Lung (tissue), 11 donors: ENCODE measurements at regions not wholly inside any gene's neighbourhood (a gene's known extent, or its start where the extent isn't known, plus 50 kb on each side); places are given as distances from the start of the nearest gene placed in this dataset.

Source experiments
- ATAC-seq: fragments of 200-7000 bp; cut with Tn5 transposase; one replicate; pipeline ENCODE4 v1.9.1; 2020; ENCODE audit warnings: moderate number of reproducible peaks; ENCODE audit not compliant: insufficient read depth, low FRiP score
- DNase-seq, 3 donors: peaks; one replicate each; pipeline ENCODE4 v3.0.0-alpha.2; 2013 to 2017
- H3K27ac ChIP-seq, 2 donors: one replicate each; pipeline ENCODE4 v1.5.1; 2013; ENCODE audit warnings: mild to moderate bottlenecking in 2 of 2, moderate library complexity in 2 of 2, control low read depth in 1 of 2, inconsistent platforms in 1 of 2, low read depth in 1 of 2, low read length in 1 of 2
- H3K27me3 ChIP-seq, 3 donors: one replicate each; pipeline ENCODE4 v1.5.1; 2013; ENCODE audit warnings: low read length in 2 of 3; ENCODE audit not compliant: control insufficient read depth in 3 of 3, insufficient read depth in 3 of 3
- H3K36me3 ChIP-seq, 4 donors: one replicate each; pipeline ENCODE4 v1.5.1; 2013; ENCODE audit warnings: low read length in 4 of 4, mild to moderate bottlenecking in 1 of 4, moderate library complexity in 1 of 4; ENCODE audit not compliant: control insufficient read depth in 4 of 4, insufficient read depth in 4 of 4
- H3K4me1 ChIP-seq, 5 donors: one replicate each; pipeline ENCODE4 v1.5.1; 2013; ENCODE audit warnings: low read length in 5 of 5, mild to moderate bottlenecking in 2 of 5, moderate library complexity in 1 of 5; ENCODE audit not compliant: control insufficient read depth in 5 of 5, insufficient read depth in 5 of 5
- H3K4me3 ChIP-seq: one replicate; pipeline ENCODE4 v1.5.1; 2013; ENCODE audit warnings: mild to moderate bottlenecking, control low read depth, moderate library complexity
- H3K9ac ChIP-seq, 2 donors: one replicate each; pipeline ENCODE4 v1.5.1; 2013; ENCODE audit warnings: low read length in 2 of 2, control low read depth in 1 of 2; ENCODE audit not compliant: insufficient read depth in 1 of 2
- H3K9me3 ChIP-seq, 4 donors: one replicate each; pipeline ENCODE4 v1.5.1; 2013; ENCODE audit warnings: low read length in 3 of 4, mild to moderate bottlenecking in 1 of 4, moderate library complexity in 1 of 4; ENCODE audit not compliant: control insufficient read depth in 4 of 4, insufficient read depth in 3 of 4
- WGBS, 2 donors: extraction: QIAGEN DNeasy Blood & Tissue Kit; methylation state at CpG; one replicate each; pipeline ENCODE4 v1.1.7; 2013; 5-methylcytosine and 5-hydroxymethylcytosine counted together
- TF ChIP-seq, protein P1 (sequence below): IDR thresholded peaks from 2 replicates; pipeline ENCODE4 v1.5.1; 2012; ENCODE audit warnings: mild to moderate bottlenecking; ENCODE audit errors: control extremely low read depth, extremely low read depth
- donor health status: control.
- donor health status: control.
- donor health status: Bipolar disorder and iron deficiency.
- donor health status: healthy.
- donor health status: DM: yes; HTN: yes; CAD: no.

DNA sequence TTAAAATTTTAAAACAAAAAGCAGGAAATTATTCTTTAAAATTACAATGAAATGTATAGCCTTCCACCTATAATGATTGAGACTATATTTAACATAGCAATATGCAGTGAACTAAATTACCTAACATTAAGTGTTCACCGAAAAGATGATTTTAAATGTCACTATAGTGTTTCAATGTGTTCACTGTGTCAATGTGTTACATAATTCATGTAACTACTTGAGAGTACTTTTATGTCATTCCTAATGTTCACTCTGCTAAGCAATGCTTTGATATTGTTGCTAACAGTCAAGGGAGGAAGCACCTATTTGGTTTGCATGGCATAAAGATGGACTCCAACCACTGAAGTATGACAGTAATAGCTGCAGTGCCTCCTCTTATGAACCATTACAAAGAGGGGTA, 629.8 kb upstream of the C9orf72 start:
- ATAC-seq (no peak), DNase-seq (no peak)
- WGBS, 2 donors = 84 to 88% methylated on average over 1 of the region's 1 CpG
- Histone ChIP-seq H3K9ac (no peak overlapping the region), H3K9me3 (no peaks in the 10 kb centered on the region), H3K27me3 (no peaks in the 10 kb centered on the region), H3K4me1 (peaks cover 0 to 2% (median 0%) of the 10 kb centered on the region in 5 donors), H3K27ac (no peak overlapping the region), H3K4me3 (no peak overlapping the region), H3K36me3 (no peaks in the 10 kb centered on the region)
- TF ChIP-seq, protein P1, sequence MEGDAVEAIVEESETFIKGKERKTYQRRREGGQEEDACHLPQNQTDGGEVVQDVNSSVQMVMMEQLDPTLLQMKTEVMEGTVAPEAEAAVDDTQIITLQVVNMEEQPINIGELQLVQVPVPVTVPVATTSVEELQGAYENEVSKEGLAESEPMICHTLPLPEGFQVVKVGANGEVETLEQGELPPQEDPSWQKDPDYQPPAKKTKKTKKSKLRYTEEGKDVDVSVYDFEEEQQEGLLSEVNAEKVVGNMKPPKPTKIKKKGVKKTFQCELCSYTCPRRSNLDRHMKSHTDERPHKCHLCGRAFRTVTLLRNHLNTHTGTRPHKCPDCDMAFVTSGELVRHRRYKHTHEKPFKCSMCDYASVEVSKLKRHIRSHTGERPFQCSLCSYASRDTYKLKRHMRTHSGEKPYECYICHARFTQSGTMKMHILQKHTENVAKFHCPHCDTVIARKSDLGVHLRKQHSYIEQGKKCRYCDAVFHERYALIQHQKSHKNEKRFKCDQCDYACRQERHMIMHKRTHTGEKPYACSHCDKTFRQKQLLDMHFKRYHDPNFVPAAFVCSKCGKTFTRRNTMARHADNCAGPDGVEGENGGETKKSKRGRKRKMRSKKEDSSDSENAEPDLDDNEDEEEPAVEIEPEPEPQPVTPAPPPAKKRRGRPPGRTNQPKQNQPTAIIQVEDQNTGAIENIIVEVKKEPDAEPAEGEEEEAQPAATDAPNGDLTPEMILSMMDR = no peak

DNA sequence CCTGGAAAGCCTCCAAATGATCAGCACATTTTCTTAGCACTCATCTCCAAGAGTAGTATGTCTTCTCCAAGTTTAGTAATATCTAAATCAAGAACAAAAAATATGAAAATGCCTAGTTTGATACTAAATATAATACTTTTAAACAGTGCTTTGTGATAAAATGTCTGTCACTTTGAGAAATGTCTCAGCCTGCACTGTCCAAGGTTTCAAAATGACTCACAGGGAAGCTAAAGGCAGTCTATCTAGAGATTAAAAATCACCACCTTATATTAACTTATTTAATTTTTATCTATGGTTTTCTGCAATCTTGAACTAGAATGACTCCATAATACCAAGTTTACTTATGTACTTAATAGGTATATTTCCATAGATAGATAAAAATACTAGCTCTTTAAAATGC, 633.0 kb upstream of the C9orf72 start:
- Histone ChIP-seq H3K36me3 (no peaks in the 10 kb centered on the region), H3K4me1 (peaks cover 0 to 2% (median 0%) of the 10 kb centered on the region in 5 donors), H3K27me3 (no peaks in the 10 kb centered on the region), H3K9ac (no peak overlapping the region), H3K9me3 (no peaks in the 10 kb centered on the region), H3K27ac (no peak overlapping the region), H3K4me3 (no peak overlapping the region)
- TF ChIP-seq, protein P1 = no peak
- ATAC-seq (no peak), DNase-seq (peak in 1 of 3 donors; percentile 9)

DNA sequence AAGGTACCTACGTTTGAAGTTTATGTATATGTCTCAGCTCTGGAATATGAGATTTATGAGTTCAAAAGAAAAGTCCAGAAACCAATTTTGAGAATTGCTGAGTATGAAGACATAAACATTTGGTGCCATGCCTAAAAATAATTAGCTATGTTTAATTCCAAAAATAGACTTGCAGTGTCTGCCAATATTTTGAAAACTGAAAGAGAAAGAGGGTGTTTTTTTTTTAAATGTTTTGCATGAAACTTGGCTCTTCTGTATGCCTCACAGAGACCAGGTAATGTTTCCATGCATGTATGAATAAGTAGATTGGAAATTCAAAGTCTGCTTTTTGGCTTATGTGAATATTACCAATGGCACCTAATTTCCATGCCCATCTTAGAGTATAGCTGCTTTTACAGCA, 634.4 kb upstream of the C9orf72 start:
- Histone ChIP-seq H3K36me3 (no peaks in the 10 kb centered on the region), H3K9me3 (no peaks in the 10 kb centered on the region), H3K27ac (no peak overlapping the region), H3K4me1 (peaks cover 0 to 6% (median 0%) of the 10 kb centered on the region in 5 donors), H3K4me3 (no peak overlapping the region), H3K9ac (no peak overlapping the region), H3K27me3 (no peaks in the 10 kb centered on the region)
- TF ChIP-seq, protein P1 = no peak
- 47 to 54% methylated on average over 1 of the region's 1 CpG for WGBS, 2 donors
- DNase-seq (peak in 2 of 3 donors; percentile 69 to 72), ATAC-seq (no peak)

DNA sequence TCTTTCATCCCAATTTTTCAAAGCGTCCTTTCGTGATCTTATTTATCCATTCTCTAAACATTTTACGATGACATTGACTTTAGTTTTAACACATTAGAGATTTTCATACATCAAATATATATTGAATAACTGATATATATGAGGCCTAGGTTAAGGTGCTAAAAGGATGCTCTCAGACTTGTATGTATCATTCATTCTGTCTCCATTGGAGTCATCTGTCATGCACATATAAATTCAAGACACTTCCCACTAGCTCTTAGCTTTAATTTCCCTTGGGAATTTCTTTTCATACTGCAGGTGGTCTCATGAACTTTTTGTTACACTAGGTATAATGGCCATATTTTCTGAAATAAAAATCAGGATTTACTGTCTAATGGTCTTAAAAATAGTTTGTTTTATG, 635.8 kb upstream of the C9orf72 start:
- DNase-seq (no peak), ATAC-seq (no peak)
- TF ChIP-seq, protein P1 = no peak
- 94 to 95% methylated on average over 3 of the region's 3 CpGs for WGBS, 2 donors
- H3K27ac ChIP-seq = no peak overlapping the region
- no peaks in the 10 kb centered on the region for H3K27me3 ChIP-seq
- H3K4me3 ChIP-seq = no peak overlapping the region
- no peaks in the 10 kb centered on the region for H3K9me3 ChIP-seq
- H3K36me3 ChIP-seq = no peaks in the 10 kb centered on the region
- H3K9ac ChIP-seq = no peak overlapping the region
- H3K4me1 ChIP-seq = peaks cover 0 to 12% (median 0%) of the 10 kb centered on the region in 5 donors
